ENCODE measurements at regions not wholly inside any gene's neighbourhood (a gene's known extent, or its start where the extent isn't known, plus 50 kb on each side); places are given as distances from the start of the nearest gene placed in this dataset.

DNA sequence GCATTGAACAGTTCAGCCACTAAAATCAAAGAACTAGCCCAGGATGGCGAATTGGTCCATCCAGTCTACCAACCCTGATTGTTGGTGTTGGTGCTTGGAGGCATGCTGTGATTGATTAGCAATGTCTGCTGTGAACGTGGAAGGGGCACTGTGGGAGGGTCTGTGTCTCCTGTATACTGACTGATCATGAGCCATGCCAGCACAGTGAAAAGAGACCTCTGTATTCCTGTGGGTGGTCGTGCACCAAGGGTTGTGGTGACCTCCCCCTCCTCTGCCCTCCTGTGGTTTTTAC lies 63.0 kb upstream of the DLK1 start:
- no peak for TF ChIP-seq POLR2AphosphoS5 (IDR thresholded peaks at IDR 0.05; ENCODE audit: low read depth, low read length)
- TF ChIP-seq SIN3A (IDR thresholded peaks at IDR 0.05; ENCODE audit: borderline replicate concordance, insufficient read depth, low read length): no peak
- TF ChIP-seq, protein P1, sequence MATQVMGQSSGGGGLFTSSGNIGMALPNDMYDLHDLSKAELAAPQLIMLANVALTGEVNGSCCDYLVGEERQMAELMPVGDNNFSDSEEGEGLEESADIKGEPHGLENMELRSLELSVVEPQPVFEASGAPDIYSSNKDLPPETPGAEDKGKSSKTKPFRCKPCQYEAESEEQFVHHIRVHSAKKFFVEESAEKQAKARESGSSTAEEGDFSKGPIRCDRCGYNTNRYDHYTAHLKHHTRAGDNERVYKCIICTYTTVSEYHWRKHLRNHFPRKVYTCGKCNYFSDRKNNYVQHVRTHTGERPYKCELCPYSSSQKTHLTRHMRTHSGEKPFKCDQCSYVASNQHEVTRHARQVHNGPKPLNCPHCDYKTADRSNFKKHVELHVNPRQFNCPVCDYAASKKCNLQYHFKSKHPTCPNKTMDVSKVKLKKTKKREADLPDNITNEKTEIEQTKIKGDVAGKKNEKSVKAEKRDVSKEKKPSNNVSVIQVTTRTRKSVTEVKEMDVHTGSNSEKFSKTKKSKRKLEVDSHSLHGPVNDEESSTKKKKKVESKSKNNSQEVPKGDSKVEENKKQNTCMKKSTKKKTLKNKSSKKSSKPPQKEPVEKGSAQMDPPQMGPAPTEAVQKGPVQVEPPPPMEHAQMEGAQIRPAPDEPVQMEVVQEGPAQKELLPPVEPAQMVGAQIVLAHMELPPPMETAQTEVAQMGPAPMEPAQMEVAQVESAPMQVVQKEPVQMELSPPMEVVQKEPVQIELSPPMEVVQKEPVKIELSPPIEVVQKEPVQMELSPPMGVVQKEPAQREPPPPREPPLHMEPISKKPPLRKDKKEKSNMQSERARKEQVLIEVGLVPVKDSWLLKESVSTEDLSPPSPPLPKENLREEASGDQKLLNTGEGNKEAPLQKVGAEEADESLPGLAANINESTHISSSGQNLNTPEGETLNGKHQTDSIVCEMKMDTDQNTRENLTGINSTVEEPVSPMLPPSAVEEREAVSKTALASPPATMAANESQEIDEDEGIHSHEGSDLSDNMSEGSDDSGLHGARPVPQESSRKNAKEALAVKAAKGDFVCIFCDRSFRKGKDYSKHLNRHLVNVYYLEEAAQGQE (IDR thresholded peaks at IDR 0.05; ENCODE audit: insufficient read depth in 1 of 2, low read depth in 2 of 2, low read length in 2 of 2): no peak

Measured in PFSK-1 (cell line).